ENCODE measurements at regions not wholly inside any gene's neighbourhood (a gene's known extent, or its start where the extent isn't known, plus 50 kb on each side); places are given as distances from the start of the nearest gene placed in this dataset.

DNA sequence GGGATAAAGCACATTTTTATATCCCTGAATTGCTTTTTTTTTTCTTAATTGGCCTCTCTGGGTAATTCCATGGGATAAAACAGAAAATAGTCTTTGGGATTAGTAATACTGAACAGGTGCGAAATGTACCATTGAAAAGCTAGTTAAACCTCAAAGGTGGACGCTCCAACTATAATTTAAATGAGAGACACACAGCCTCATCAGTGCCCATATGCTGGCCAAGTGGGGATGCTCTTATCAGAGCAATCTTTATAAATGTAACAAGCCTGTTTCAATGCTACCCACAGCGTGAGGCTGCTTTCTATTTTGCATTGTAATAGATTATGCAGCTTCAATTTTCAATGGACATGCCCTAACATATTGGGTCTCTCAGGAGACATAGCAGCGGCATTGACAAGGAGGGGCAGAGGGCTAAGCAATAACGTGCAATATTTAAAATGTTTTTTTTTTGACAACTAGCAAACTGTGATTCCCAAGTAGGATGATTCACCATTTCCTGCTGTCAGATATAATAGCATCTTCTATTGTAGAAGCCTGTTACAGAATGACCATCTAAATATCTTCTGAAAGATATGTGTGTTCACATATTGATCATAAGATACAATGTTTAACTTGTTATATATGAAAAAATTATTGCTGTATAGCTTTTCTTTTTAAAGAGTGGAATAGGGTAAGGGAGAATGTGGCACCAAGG lies 91.3 kb upstream of the BET1 start:
- TF ChIP-seq, protein P1, sequence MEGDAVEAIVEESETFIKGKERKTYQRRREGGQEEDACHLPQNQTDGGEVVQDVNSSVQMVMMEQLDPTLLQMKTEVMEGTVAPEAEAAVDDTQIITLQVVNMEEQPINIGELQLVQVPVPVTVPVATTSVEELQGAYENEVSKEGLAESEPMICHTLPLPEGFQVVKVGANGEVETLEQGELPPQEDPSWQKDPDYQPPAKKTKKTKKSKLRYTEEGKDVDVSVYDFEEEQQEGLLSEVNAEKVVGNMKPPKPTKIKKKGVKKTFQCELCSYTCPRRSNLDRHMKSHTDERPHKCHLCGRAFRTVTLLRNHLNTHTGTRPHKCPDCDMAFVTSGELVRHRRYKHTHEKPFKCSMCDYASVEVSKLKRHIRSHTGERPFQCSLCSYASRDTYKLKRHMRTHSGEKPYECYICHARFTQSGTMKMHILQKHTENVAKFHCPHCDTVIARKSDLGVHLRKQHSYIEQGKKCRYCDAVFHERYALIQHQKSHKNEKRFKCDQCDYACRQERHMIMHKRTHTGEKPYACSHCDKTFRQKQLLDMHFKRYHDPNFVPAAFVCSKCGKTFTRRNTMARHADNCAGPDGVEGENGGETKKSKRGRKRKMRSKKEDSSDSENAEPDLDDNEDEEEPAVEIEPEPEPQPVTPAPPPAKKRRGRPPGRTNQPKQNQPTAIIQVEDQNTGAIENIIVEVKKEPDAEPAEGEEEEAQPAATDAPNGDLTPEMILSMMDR (IDR thresholded peaks at IDR 0.05), result no peak
- no peak for TF ChIP-seq EP300 (IDR thresholded peaks at IDR 0.05)
- TF ChIP-seq POLR2AphosphoS5 (IDR thresholded peaks at IDR 0.05), result no peak
- no peak for TF ChIP-seq POLR2A (IDR thresholded peaks at IDR 0.05; ENCODE audit: low read depth)
- 83% methylated on average over 5 of the region's 5 CpGs for WGBS
- Histone ChIP-seq H3K27ac (replicated peaks in 1 of 4) (no peak overlapping the region), H3K4me1 (no peaks in the 10 kb centered on the region), H3K36me3 (no peaks in the 10 kb centered on the region), H3K4me3 (no peak overlapping the region), H3K27me3 (peaks cover 0 to 5% (median 0%) of the 10 kb centered on the region in 4 donors), H3K9me3 (no peaks in the 10 kb centered on the region)
- intact Hi-C loops (cut with DNase I), result no loop called here
- no peak for DNase-seq (ENCODE audit: extremely low spot score)

GRCh38 chr7:94099679-94100078 lies 95.5 kb upstream of the BET1 start:
- 90% methylated on average over 1 of the region's 1 CpG for WGBS
- Histone ChIP-seq H3K27ac (replicated peaks in 1 of 4) (no peak overlapping the region), H3K27me3 (no peaks in the 10 kb centered on the region), H3K9me3 (no peaks in the 10 kb centered on the region), H3K4me1 (no peaks in the 10 kb centered on the region), H3K4me3 (no peak overlapping the region), H3K36me3 (no peaks in the 10 kb centered on the region)
- no peak for DNase-seq (ENCODE audit: extremely low spot score)
- TF ChIP-seq POLR2A (IDR thresholded peaks at IDR 0.05; ENCODE audit: low read depth) (no peak), POLR2AphosphoS5 (IDR thresholded peaks at IDR 0.05) (no peak), EP300 (IDR thresholded peaks at IDR 0.05) (no peak)
- TF ChIP-seq, protein P1 (IDR thresholded peaks at IDR 0.05), result no peak
- intact Hi-C loops (cut with DNase I), result no loop called here

GRCh38 chr7:94100723-94101345 lies 96.7 kb upstream of the BET1 start:
- TF ChIP-seq EP300 (IDR thresholded peaks at IDR 0.05), result no peak
- TF ChIP-seq, protein P1 (IDR thresholded peaks at IDR 0.05), result no peak
- TF ChIP-seq POLR2A (IDR thresholded peaks at IDR 0.05; ENCODE audit: low read depth), result no peak
- no peak for TF ChIP-seq POLR2AphosphoS5 (IDR thresholded peaks at IDR 0.05)
- Histone ChIP-seq H3K4me3 (no peak overlapping the region), H3K27me3 (no peaks in the 10 kb centered on the region), H3K27ac (replicated peaks in 1 of 4) (no peak overlapping the region), H3K36me3 (no peaks in the 10 kb centered on the region), H3K9me3 (no peaks in the 10 kb centered on the region), H3K4me1 (no peaks in the 10 kb centered on the region)
- DNase-seq (ENCODE audit: extremely low spot score), result no peak
- 87% methylated on average over 11 of the region's 27 CpGs for WGBS
- intact Hi-C loops (cut with DNase I), result no loop called here

DNA sequence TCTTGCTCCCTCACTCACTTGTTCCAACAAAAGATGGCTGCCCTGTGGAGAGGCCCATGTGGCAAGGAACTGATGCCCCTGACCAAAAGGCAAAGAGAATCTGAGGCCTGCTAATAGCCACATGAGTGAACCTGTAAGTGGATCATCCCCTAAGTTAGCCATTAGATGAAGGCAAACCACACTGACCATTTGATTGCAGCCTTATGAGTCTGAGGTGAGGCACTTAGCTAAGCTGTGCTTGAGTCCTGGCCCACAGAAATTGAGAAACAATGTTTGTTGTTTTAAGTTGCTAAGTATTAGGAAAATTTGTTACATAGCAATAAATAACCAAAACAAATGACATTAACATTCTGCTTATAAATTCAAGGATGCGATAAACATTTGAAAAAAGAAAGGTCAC lies 100.1 kb upstream of the BET1 start:
- intact Hi-C loops (cut with DNase I), result no loop called here

More for the DNA sequence above, 100.1 kb upstream of the BET1 start:
- no peak for DNase-seq (ENCODE audit: extremely low spot score)
- no peaks in the 10 kb centered on the region for H3K9me3 ChIP-seq
- no peaks in the 10 kb centered on the region for H3K4me1 ChIP-seq
- no peaks in the 10 kb centered on the region for H3K27me3 ChIP-seq
- 95% methylated on average over 1 of the region's 1 CpG for WGBS
- TF ChIP-seq, protein P1 (IDR thresholded peaks at IDR 0.05), result no peak
- no peak for TF ChIP-seq POLR2A (IDR thresholded peaks at IDR 0.05; ENCODE audit: low read depth)
- H3K4me3 ChIP-seq, result no peak overlapping the region
- H3K36me3 ChIP-seq, result no peaks in the 10 kb centered on the region
- H3K27ac ChIP-seq (replicated peaks in 1 of 4), result no peak overlapping the region
